Stimulated activated memory B cell treated with anti-CD40 and anti-IgM and Interleukin-4, amounts not matched to agents 10 μg/mL and 1 μg/mL and 100 μg/mL, for 72 hours (primary cell): ENCODE measurements at regions not wholly inside any gene's neighbourhood (a gene's known extent, or its start where the extent isn't known, plus 50 kb on each side); places are given as distances from the start of the nearest gene placed in this dataset.

ENCODE experiments used
- ATAC-seq: fragments of 150-1000 bp; cut with Tn5 transposase; 2 replicates; pipeline ENCODE4 v1.10.0; 2021
- H3K27ac Mint-ChIP-seq: one replicate; pipeline ENCODE4 v1.8.0; 2022; ENCODE audit warnings: mild to moderate bottlenecking, mixed read lengths
- H3K27me3 Mint-ChIP-seq: one replicate; pipeline ENCODE4 v1.8.0; 2022; ENCODE audit warnings: mixed read lengths
- H3K36me3 Mint-ChIP-seq: one replicate; pipeline ENCODE4 v1.8.0; 2022; ENCODE audit warnings: mixed read lengths
- H3K4me1 Mint-ChIP-seq: one replicate; pipeline ENCODE4 v1.8.0; 2022; ENCODE audit warnings: mixed read lengths
- H3K4me3 Mint-ChIP-seq: one replicate; pipeline ENCODE4 v1.8.0; 2022; ENCODE audit warnings: mild to moderate bottlenecking, moderate library complexity, mixed read lengths
- H3K9me3 Mint-ChIP-seq: one replicate; pipeline ENCODE4 v1.8.0; 2022; ENCODE audit warnings: mixed read lengths

DNA sequence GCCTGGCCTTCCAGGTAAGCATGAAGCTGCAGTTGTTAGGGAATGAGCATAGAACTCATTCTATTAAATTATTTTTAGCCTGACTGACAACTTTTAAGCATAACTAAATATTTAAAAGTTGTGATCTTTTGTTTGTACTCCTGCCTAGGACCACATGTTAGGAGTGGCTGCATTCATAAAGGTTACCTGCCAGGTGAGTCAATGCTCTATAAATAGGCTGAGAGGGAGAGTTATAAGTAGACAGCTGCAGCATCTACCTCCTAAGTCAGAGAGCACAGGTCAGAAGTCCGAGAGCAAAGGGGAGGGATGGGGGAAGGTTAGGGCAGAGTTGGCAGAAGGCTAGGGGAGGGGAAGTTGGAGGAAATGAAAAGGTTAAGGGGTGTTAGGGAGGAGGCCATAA lies 292.4 kb upstream of the TLE4 start:
- ATAC-seq, result no peak
- Mint-ChIP-seq H3K9me3 (no peaks in the 10 kb centered on the region), H3K4me3 (no peak overlapping the region), H3K27me3 (no peaks in the 10 kb centered on the region), H3K36me3 (no peaks in the 10 kb centered on the region), H3K4me1 (no peaks in the 10 kb centered on the region), H3K27ac (no peak overlapping the region)

DNA sequence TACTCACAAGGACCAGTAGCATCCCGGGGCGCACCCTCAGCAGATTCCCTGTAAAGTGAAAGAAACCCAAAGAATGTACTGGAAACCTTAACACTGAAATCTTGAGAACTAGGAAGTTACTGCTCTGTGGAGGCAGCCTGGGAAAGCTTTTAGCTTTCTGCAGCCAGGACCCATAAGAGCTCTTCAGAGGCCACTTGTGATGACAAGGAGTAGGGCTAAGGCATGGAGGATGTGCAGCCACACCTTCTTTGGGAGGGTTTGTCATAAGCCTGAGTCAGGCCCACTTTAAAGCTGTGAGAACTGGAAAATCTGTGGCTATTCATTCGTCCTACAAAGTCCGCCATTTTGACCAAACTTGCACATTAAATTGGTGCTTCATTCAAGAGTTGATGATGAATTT lies 291.1 kb upstream of the TLE4 start:
- Mint-ChIP-seq H3K36me3 (no peaks in the 10 kb centered on the region), H3K27ac (no peak overlapping the region), H3K9me3 (no peaks in the 10 kb centered on the region), H3K4me1 (no peaks in the 10 kb centered on the region), H3K4me3 (no peak overlapping the region), H3K27me3 (no peaks in the 10 kb centered on the region)
- no peak for ATAC-seq

DNA sequence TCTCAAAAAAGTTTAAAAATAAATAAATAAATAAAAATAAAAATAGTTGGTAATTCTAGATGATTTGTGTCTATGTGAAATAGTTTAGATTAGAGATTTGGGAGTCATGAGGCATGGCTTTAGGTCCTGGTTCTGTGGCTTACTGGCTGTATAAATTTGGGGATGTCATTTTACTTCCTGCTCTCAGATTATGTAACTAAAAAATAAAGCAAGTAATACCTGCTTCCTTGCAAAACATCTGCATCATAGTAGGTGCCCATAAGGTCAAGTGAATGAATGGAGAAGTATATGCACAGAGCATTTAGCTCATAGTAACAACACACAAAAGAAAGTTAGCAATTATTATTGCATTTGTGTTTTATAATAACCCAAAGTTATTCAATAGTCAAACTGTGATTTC lies 287.7 kb upstream of the TLE4 start:
- H3K4me1 Mint-ChIP-seq, result no peaks in the 10 kb centered on the region
- H3K27me3 Mint-ChIP-seq, result no peaks in the 10 kb centered on the region
- H3K27ac Mint-ChIP-seq, result no peak overlapping the region
- H3K4me3 Mint-ChIP-seq, result no peak overlapping the region
- H3K9me3 Mint-ChIP-seq, result no peaks in the 10 kb centered on the region
- no peak for ATAC-seq
- no peaks in the 10 kb centered on the region for H3K36me3 Mint-ChIP-seq

DNA sequence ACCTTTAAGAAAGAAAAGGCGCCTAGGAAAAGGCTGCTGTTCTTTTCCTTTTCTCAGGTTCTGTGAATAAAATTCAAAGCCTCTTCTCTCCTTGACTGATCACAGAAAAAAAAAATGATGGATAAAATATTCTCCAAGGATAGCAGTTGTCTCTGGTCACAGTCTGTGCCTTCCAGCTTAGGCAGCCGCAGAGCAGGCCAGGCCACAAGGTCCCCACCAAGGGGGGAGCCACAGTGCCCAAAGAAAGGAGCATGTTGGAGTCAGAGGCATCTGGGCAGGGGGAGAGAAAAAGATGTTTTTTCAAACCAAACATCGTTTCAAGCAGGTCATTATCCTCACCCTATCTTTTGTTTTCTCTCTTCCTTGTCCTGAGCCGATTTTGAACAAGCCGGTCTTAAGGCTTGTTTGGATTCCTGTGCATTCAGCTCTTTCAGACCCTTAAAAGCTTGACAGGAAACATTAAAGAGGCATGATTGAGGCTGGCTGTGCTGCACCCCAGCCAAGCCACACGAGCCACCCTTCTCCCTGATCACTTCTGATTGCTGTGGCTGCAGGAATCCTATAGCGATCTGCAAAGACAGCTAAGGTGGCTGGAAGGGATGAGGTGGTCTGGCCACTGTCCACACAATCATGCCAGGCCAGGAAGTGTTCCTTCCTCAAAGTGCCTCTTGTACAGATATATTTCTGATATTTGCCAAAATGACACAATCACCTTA lies 284.6 kb upstream of the TLE4 start:
- H3K36me3 Mint-ChIP-seq, result no peaks in the 10 kb centered on the region
- H3K9me3 Mint-ChIP-seq, result no peaks in the 10 kb centered on the region
- ATAC-seq, result no peak
- H3K4me3 Mint-ChIP-seq, result no peak overlapping the region
- no peak overlapping the region for H3K27ac Mint-ChIP-seq
- no peaks in the 10 kb centered on the region for H3K27me3 Mint-ChIP-seq
- H3K4me1 Mint-ChIP-seq, result no peaks in the 10 kb centered on the region

DNA sequence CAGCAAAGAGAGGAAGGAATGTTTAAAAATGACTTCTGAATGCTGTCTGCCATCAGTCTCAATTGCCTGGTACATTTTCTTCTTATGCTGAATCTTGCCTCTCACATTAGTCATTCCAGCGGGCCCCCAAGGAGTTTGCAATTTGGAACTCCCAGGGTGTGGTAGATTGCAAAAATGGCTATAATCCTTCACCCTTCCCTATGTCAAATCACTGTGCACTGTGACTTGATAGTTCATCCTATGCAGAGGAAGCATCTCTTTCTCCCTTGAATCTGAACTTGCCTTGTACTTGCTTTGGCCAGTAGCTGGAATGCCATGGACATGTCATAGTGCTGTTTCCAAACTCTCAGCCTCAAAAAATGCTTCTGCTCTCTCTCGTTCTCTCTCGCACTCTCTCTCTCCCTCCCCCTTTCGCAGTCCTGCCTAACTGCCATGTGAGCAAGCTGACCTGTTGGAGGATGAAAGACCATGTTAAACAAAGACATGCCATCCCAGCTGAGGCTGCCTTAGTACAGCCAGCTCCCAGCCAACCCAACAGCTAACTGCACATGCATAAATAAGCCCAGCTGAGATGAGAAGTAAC lies 284.0 kb upstream of the TLE4 start:
- H3K4me1 Mint-ChIP-seq, result no peaks in the 10 kb centered on the region
- no peaks in the 10 kb centered on the region for H3K9me3 Mint-ChIP-seq
- no peaks in the 10 kb centered on the region for H3K36me3 Mint-ChIP-seq
- no peak for ATAC-seq
- no peak overlapping the region for H3K27ac Mint-ChIP-seq
- H3K4me3 Mint-ChIP-seq, result no peak overlapping the region
- H3K27me3 Mint-ChIP-seq, result no peaks in the 10 kb centered on the region

DNA sequence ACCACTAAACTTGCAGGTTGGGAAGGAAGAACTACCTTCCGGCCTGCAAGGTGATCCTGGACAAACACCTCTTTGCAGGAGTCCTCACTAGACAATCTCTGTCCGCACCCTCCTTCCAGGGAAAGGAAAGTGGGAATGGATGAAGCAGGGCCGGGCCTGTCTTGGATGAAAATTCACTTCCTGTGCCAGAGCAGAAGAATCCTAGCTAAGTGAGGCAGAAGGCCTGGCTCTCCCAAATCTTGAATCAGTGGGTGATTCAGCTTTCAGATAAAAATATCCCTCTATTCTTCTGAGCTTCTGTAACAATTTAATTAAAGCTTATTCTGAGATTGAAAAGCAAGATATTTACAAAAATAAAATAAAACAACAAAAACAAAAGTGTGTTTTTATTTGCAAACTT lies 281.9 kb upstream of the TLE4 start:
- H3K4me1 Mint-ChIP-seq, result no peaks in the 10 kb centered on the region
- H3K27ac Mint-ChIP-seq, result no peak overlapping the region
- H3K36me3 Mint-ChIP-seq, result no peaks in the 10 kb centered on the region
- ATAC-seq, result no peak
- H3K27me3 Mint-ChIP-seq, result no peaks in the 10 kb centered on the region
- H3K4me3 Mint-ChIP-seq, result no peak overlapping the region
- H3K9me3 Mint-ChIP-seq, result no peaks in the 10 kb centered on the region

DNA sequence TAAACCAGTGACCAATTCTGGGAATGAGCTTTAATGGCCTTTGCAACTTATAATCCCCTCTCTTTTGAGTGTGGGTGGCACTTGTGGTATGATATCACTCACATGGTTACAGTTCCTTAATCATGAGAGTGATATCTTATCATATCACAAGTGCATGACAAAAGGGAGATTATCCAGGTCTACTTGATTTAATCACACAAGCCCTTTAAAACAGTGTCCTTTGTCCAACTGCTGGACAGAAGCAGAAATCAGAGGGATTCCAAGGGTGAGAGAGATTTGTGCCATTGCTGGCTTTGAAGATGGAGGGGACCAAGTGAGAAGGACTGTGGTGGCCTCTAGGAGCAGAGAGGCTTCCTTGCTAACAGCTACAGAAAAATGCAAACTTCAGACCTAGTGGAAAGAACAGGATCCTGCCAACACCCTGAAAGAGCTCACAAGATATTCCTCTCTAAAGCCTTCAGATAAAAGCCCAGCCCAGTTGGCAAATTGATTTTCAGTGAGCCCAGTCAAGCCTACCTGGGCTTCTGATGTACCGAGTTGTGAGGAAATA lies 279.0 kb upstream of the TLE4 start:
- H3K27ac Mint-ChIP-seq, result no peak overlapping the region
- no peaks in the 10 kb centered on the region for H3K9me3 Mint-ChIP-seq
- no peaks in the 10 kb centered on the region for H3K36me3 Mint-ChIP-seq
- H3K27me3 Mint-ChIP-seq, result no peaks in the 10 kb centered on the region
- H3K4me3 Mint-ChIP-seq, result no peak overlapping the region
- H3K4me1 Mint-ChIP-seq, result no peaks in the 10 kb centered on the region
- no peak for ATAC-seq

DNA sequence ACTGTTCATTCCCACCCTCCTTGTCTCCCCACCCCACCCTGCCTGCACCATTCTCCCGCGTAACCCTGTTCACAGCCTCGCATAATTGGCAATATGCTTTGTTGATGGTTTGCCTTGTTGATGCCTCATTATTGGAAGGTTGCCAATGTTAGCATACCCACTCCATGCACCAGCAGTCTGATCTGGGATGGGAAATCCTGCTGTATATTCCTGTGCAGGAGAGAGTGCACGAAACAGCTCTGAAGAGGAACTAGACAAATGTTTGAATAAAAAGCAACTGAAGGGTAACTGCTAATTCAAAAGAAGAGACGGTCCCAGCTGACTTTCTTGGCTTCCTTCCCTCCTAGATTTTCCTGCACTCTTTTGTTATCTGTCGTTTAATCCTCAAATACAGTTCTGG lies 271.7 kb upstream of the TLE4 start:
- Mint-ChIP-seq H3K27ac (no peak overlapping the region), H3K36me3 (no peaks in the 10 kb centered on the region), H3K9me3 (no peaks in the 10 kb centered on the region), H3K4me1 (no peaks in the 10 kb centered on the region), H3K27me3 (no peaks in the 10 kb centered on the region), H3K4me3 (no peak overlapping the region)
- no peak for ATAC-seq

DNA sequence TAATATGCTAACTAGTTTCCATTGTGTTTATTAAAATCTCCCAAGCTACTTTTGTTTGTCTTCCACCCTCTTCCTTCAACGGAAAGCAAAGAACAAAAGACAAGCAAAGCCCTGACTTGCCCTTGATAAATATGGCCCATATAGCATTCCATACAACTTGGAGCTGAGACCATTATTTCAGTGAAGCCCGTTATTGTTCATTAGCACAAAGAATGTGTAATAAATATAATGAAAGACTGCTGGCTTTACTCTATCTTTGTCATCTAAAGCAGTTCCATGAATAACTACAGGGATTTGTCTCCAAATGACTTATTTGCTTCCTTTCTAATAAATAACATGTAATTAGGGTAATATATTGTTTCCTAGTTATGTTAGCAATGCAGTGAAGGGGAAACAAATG lies 270.7 kb upstream of the TLE4 start:
- Mint-ChIP-seq H3K4me3 (no peak overlapping the region), H3K27ac (no peak overlapping the region), H3K36me3 (no peaks in the 10 kb centered on the region), H3K27me3 (no peaks in the 10 kb centered on the region), H3K4me1 (no peaks in the 10 kb centered on the region), H3K9me3 (no peaks in the 10 kb centered on the region)
- no peak for ATAC-seq

DNA sequence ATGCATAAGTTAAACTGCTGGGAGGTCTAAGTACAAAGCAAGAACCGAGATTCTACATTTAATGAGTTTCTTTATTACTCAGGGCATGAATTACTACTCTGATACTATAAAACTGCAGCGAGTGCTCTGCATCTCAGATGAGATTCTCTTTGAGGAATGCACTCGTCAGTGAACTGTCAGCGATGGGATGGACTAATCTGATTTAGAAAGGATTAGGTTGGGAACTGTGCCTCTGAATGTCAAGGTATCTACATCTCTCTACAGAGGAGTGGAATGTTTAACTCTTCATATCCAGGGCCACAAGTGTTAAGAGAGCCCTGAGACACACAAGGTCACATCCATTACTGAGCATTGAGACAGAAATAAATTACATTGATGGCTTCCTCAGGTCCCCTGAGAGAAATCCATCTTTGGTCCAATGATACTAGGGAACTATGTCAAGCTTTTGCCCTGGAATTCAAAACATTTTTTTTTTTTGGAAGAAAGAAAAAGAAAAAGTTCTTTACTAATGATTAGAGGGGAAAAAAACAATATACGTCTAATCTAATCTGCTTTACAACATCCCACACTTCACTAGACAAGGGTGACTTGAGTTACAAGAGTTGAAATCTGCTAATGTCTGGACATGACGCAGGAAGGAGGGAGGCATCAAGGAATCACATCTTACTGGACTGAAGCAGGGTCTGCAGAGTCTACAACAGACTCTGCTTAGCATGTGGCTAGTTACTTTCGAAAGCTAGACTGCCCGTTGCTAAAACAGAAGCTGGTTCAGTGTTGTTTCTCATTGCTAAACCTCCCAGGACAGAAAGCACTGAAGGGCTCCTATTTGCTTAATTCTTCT lies 270.0 kb upstream of the TLE4 start:
- no peaks in the 10 kb centered on the region for H3K4me1 Mint-ChIP-seq
- no peaks in the 10 kb centered on the region for H3K27me3 Mint-ChIP-seq

DNA sequence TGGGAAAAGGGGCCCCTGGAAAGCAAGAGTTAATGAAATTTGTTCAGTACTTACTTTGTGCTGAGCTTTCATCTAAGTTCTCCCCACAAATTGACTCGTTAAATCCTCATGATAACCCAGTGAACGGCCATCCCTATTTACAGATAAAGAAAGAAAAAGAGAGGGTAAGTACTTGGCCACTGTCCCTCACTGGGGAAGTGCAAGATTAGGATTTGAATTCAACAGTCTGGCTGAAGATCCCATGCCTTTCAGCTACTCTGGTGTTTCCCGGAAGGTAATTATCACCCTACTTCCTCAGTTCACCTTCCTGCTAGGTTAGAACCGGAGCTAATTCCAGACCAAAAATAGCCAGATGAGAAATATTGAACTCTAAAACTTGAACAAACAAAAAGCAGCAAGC lies 269.2 kb upstream of the TLE4 start:
- no peak for ATAC-seq
- Mint-ChIP-seq H3K36me3 (no peaks in the 10 kb centered on the region), H3K9me3 (no peaks in the 10 kb centered on the region), H3K4me3 (no peak overlapping the region), H3K4me1 (no peaks in the 10 kb centered on the region), H3K27me3 (no peaks in the 10 kb centered on the region), H3K27ac (no peak overlapping the region)

More for the DNA sequence above, 270.0 kb upstream of the TLE4 start:
- no peak for ATAC-seq
- Mint-ChIP-seq H3K27ac (no peak overlapping the region), H3K36me3 (no peaks in the 10 kb centered on the region), H3K9me3 (no peaks in the 10 kb centered on the region), H3K4me3 (no peak overlapping the region)

DNA sequence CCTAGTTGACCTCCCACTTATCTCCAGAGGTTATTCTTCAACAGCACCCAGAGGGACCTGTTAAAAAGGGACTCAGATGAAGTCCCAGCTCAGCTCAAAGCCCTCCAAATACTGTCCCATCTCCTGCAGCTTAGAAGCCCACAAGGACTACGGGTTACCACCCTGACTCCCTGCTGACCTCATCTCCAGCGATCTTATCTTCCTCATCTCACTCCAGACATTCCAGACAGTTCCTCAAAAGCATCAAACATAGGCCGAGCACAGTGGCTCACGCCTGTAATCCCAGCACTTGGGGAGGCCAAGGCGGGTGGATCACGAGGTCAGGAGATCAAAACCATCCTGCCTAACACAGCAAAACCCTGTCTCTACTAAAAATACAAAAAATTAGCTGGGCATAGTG lies 263.8 kb upstream of the TLE4 start:
- Mint-ChIP-seq H3K4me1 (no peaks in the 10 kb centered on the region), H3K27ac (no peak overlapping the region), H3K27me3 (no peaks in the 10 kb centered on the region), H3K9me3 (no peaks in the 10 kb centered on the region), H3K4me3 (no peak overlapping the region), H3K36me3 (no peaks in the 10 kb centered on the region)
- no peak for ATAC-seq

DNA sequence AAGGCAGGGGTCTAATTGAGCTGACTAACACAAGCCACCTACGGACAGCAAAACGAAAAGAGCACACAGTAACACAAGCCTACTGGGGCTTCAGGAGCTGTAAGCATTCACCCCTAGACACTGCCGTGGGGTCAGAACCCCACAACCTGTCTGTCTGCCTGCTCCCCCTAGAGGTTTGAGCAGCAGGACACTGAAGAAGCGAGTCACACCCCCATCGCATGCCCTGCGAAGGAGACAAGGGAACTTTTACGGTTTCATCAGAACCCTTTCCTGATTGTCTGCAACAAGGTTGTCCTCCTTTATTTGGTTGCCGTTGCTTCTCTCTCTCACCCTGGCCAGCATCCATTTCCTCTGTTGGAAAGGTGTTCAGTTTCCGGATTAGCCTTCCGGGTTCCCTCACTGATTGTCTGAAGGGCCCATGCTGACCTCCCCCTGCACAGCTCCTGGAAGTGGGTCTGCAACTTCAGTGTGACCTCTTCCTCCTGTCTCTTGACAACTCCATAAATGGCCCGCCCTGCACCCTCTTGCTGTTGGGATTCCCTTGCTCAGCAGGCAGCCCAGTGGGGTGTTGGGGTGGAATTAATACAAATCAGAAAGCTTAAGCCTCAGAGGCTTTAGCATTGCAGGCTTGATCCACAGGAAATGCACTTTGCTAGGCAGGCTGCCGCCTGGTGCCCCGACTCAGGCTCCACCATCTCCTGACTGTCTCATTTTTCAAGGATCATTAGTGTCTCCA lies 258.9 kb upstream of the TLE4 start:
- H3K9me3 Mint-ChIP-seq, result no peaks in the 10 kb centered on the region
- no peak for ATAC-seq
- H3K4me3 Mint-ChIP-seq, result no peak overlapping the region
- no peaks in the 10 kb centered on the region for H3K4me1 Mint-ChIP-seq
- no peaks in the 10 kb centered on the region for H3K27me3 Mint-ChIP-seq
- H3K36me3 Mint-ChIP-seq, result no peaks in the 10 kb centered on the region
- H3K27ac Mint-ChIP-seq, result no peak overlapping the region

DNA sequence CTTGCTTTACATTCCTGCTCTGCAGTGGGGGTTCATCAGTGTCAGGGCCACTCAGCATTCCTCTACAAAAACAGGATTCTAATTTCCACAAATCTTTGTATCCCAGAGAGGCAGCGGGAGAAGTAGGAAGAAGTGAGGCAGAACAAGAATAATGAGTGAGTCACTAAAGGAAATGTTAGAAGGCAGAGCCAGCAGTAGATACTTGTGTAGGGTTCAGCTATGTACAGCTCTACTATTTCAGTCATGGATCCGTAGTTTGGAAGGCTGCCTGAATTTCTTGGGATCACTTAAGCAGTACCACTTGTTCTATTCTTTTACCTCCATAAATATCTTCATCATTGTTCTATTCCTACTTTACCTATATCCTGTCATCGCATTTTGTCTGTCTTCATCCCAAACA lies 246.3 kb upstream of the TLE4 start:
- no peak for ATAC-seq
- no peaks in the 10 kb centered on the region for H3K4me1 Mint-ChIP-seq
- no peak overlapping the region for H3K4me3 Mint-ChIP-seq
- no peaks in the 10 kb centered on the region for H3K27me3 Mint-ChIP-seq
- H3K36me3 Mint-ChIP-seq, result no peaks in the 10 kb centered on the region
- no peak overlapping the region for H3K27ac Mint-ChIP-seq
- peaks cover 7% of the 10 kb centered on the region for H3K9me3 Mint-ChIP-seq

DNA sequence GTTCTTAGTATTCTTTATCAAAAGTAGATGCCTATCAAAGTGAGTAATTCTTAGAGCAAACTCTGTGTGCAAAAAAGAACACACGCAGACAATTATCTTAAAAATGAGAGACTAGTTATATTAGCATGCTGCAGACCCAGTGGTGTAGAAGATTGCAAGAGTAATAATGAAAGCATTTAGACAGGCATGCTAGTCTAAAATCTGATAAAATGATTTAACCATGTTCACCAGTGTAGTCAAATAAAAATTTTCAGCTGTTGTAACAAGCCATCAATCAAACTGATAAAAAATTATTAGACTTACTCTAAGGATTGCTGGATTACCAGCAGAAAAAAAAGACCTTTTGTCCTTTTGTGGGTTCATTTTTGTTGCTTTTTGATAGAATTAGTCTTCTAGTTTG lies 241.9 kb upstream of the TLE4 start:
- H3K4me1 Mint-ChIP-seq, result no peaks in the 10 kb centered on the region
- H3K36me3 Mint-ChIP-seq, result no peaks in the 10 kb centered on the region
- no peak overlapping the region for H3K27ac Mint-ChIP-seq
- H3K9me3 Mint-ChIP-seq, result no peaks in the 10 kb centered on the region
- ATAC-seq, result no peak
- no peaks in the 10 kb centered on the region for H3K27me3 Mint-ChIP-seq
- no peak overlapping the region for H3K4me3 Mint-ChIP-seq
